ENCODE measurements at regions not wholly inside any gene's neighbourhood (a gene's known extent, or its start where the extent isn't known, plus 50 kb on each side); places are given as distances from the start of the nearest gene placed in this dataset.
"Not testable (repeated sequence)": the region's sequence is repeated elsewhere in the genome, so short reads cannot be mapped to it uniquely, and the experiment has no call there.

GRCh38 chr16:31807086-31807485 is 66.5 kb upstream of the ZNF267 start:
- H3K4me1 ChIP-seq (replicated peaks in 1 of 2) = no peaks in the 10 kb centered on the region
- no peak overlapping the region for H3K4me3 ChIP-seq
- in situ Hi-C loops (cut with MboI; ENCODE audit: low pct_unique_long_range_greater_than_20kb in 2 of 9, low sequenced_read_pairs in 9 of 9, unreplicated experiment in 9 of 9) = no loop called here
- 22 to 79% (median 55%) methylated on average over 3 of the region's 3 CpGs for WGBS, 10 experiments
- no peak overlapping the region for H3K27ac ChIP-seq
- no peak for ATAC-seq (replicated peaks in 6 of 8)

GRCh38 chr16:31810863-31811262 is 62.7 kb upstream of the ZNF267 start:
- H3K4me1 ChIP-seq (replicated peaks in 1 of 2) = no peaks in the 10 kb centered on the region
- in situ Hi-C loops (cut with MboI; ENCODE audit: low pct_unique_long_range_greater_than_20kb in 2 of 9, low sequenced_read_pairs in 9 of 9, unreplicated experiment in 9 of 9) = no loop called here
- H3K4me3 ChIP-seq = no peak overlapping the region
- WGBS, 10 experiments = 0 to 60% (median 6%) methylated on average over 1 to 3 of the region's 5 CpGs; no CpG with 5 or more reads in 3 of the 10 experiments
- no peak for ATAC-seq (replicated peaks in 6 of 8)
- no peak overlapping the region for H3K27ac ChIP-seq

- ATAC-seq (replicated peaks in 6 of 8); H3K27ac ChIP-seq; H3K4me1 ChIP-seq (replicated peaks in 1 of 2); in situ Hi-C loops (cut with MboI; ENCODE audit: low pct_unique_long_range_greater_than_20kb in 2 of 9, low sequenced_read_pairs in 9 of 9, unreplicated experiment in 9 of 9); H3K4me3 ChIP-seq: not testable (repeated sequence)
- WGBS, 10 experiments = 0% methylated on average over 1 of the region's 6 CpGs; no CpG with 5 or more reads in 9 of the 10 experiments
Measured at GRCh38 chr16:31816141-31816540, 57.5 kb upstream of the ZNF267 start.

- in situ Hi-C loops (cut with MboI; ENCODE audit: low pct_unique_long_range_greater_than_20kb in 2 of 9, low sequenced_read_pairs in 9 of 9, unreplicated experiment in 9 of 9) = no loop called here
- Histone ChIP-seq H3K4me3 (no peak overlapping the region), H3K4me1 (replicated peaks in 1 of 2) (no peaks in the 10 kb centered on the region), H3K27ac (no peak overlapping the region)
- no CpG with 5 or more reads among the region's 38 CpGs for WGBS, 10 experiments
- no peak for ATAC-seq (replicated peaks in 6 of 8)
Measured at GRCh38 chr16:31819386-31819785, 54.2 kb upstream of the ZNF267 start.

- Histone ChIP-seq H3K4me3 (no peak overlapping the region), H3K4me1 (replicated peaks in 1 of 2) (no peaks in the 10 kb centered on the region), H3K27ac (no peak overlapping the region)
- ATAC-seq (replicated peaks in 6 of 8) = no peak
- in situ Hi-C loops (cut with MboI; ENCODE audit: low pct_unique_long_range_greater_than_20kb in 2 of 9, low sequenced_read_pairs in 9 of 9, unreplicated experiment in 9 of 9) = no loop called here
- 20 to 100% (median 70%) methylated on average over 1 to 15 of the region's 16 CpGs; no CpG with 5 or more reads in 3 of the 10 experiments for WGBS, 10 experiments
Measured at GRCh38 chr16:31819948-31820347, 53.7 kb upstream of the ZNF267 start.
